C4-2B (cell line): ENCODE measurements at regions not wholly inside any gene's neighbourhood (a gene's known extent, or its start where the extent isn't known, plus 50 kb on each side); places are given as distances from the start of the nearest gene placed in this dataset.

Experiments
- CTCF ChIP-seq: fragments of 450-650 bp; conservative IDR thresholded peaks from 2 replicates; pipeline ENCODE4 v1.5.1; 2017; ENCODE audit warnings: mild to moderate bottlenecking
- ZFX ChIP-seq: fragments of 450-650 bp; IDR thresholded peaks from 2 replicates; pipeline ENCODE4 v1.6.1; 2017

- no peak for TF ChIP-seq CTCF
- no peak for TF ChIP-seq ZFX
Observed at GRCh38 chr13:105607016-105607415, 928.4 kb downstream of the EFNB2 start.
